Transverse colon (tissue), 4 donors: ENCODE measurements at regions not wholly inside any gene's neighbourhood (a gene's known extent, or its start where the extent isn't known, plus 50 kb on each side); places are given as distances from the start of the nearest gene placed in this dataset.

Experiments used
- CTCF ChIP-seq, 5 experiments: fragments of 200-600 bp in 3 of 5; fragments of 450-650 bp in 2 of 5; sonication (generic) in 3 of 5; IDR thresholded peaks; 1 replicate in 2 of 5; 2 replicates in 3 of 5; pipeline ENCODE4 v1.5.1; 2016 to 2017; ENCODE audit warnings: antibody characterized with exemption in 5 of 5, inconsistent platforms in 3 of 5, mild to moderate bottlenecking in 2 of 5, moderate library complexity in 1 of 5
- POLR2A ChIP-seq: fragments of 450-650 bp; IDR thresholded peaks from one replicate; pipeline ENCODE4 v1.6.1; 2016; ENCODE audit warnings: antibody characterized with exemption, mild to moderate bottlenecking, moderate library complexity
- POLR2AphosphoS5 ChIP-seq, 3 donors: sonication (generic); formaldehyde crosslinking; IDR thresholded peaks; one replicate each; pipeline ENCODE4 v1.6.1; 2016; ENCODE audit warnings: antibody characterized with exemption in 3 of 3

- TF ChIP-seq CTCF (IDR thresholded peaks at IDR 0.05) (no peak), POLR2AphosphoS5 (IDR thresholded peaks at IDR 0.05) (no peak), POLR2A (no peak)
Observed at GRCh38 chr5:36421256-36421655, 119.6 kb upstream of the RANBP3L start.
